ENCODE measurements at regions not wholly inside any gene's neighbourhood (a gene's known extent, or its start where the extent isn't known, plus 50 kb on each side); places are given as distances from the start of the nearest gene placed in this dataset.

DNA sequence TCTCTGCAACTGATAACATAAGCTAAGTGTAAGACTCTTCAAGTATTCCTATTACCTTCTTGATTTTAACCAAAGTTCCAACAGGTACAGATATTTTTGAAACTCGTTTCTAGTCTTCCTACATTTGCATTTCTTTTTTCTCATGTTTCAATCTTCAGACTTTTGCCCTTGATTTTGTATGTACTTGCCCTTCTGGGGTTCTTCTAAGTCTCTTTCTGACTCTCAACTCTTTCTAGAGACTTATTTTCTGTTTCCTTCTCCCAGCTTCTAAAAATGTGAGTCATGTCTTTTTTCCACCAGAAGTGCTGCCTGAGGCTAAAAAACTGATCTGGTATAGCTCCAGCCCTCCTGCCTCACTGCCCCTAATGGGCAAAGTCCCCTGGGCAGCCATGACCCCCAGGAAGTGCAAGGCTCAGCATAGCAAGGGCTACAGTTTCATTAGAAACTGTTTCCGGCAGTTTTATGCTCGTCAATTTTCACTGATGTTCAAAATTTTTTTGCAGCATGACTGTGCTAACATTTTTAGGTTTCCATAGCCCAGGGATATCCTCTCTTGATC is 265.9 kb downstream of the SEC16B start:
- Histone ChIP-seq H3K4me3 (ENCODE audit: low read length, poor library complexity, severe bottlenecking) (no peak overlapping the region), H3K4me1 (ENCODE audit: insufficient read depth, low read length, poor library complexity, severe bottlenecking) (no peaks in the 10 kb centered on the region), H3K9me2 (replicated peaks; ENCODE audit: low read depth, low read length) (no peaks in the 10 kb centered on the region), H3K79me2 (ENCODE audit: insufficient read depth, low read length) (no peaks in the 10 kb centered on the region), H4K20me1 (ENCODE audit: insufficient read depth, low read length, poor library complexity, severe bottlenecking) (no peaks in the 10 kb centered on the region), H3K27me3 (ENCODE audit: insufficient read depth, low read length, poor library complexity, severe bottlenecking) (no peaks in the 10 kb centered on the region), H2AFZ (ENCODE audit: low read length) (no peak overlapping the region), H3K9me3 (ENCODE audit: insufficient read depth, low read depth, low read length) (no peaks in the 10 kb centered on the region), H3F3A (ENCODE audit: low read depth) (no peaks in the 10 kb centered on the region), H3K36me3 (ENCODE audit: insufficient read depth, low read length) (no peaks in the 10 kb centered on the region), H3K4me2 (ENCODE audit: low read depth, low read length, poor library complexity, severe bottlenecking) (no peak overlapping the region), H3K9ac (ENCODE audit: low read depth, low read length, poor library complexity, severe bottlenecking) (no peak overlapping the region)
- TF ChIP-seq, protein P1, sequence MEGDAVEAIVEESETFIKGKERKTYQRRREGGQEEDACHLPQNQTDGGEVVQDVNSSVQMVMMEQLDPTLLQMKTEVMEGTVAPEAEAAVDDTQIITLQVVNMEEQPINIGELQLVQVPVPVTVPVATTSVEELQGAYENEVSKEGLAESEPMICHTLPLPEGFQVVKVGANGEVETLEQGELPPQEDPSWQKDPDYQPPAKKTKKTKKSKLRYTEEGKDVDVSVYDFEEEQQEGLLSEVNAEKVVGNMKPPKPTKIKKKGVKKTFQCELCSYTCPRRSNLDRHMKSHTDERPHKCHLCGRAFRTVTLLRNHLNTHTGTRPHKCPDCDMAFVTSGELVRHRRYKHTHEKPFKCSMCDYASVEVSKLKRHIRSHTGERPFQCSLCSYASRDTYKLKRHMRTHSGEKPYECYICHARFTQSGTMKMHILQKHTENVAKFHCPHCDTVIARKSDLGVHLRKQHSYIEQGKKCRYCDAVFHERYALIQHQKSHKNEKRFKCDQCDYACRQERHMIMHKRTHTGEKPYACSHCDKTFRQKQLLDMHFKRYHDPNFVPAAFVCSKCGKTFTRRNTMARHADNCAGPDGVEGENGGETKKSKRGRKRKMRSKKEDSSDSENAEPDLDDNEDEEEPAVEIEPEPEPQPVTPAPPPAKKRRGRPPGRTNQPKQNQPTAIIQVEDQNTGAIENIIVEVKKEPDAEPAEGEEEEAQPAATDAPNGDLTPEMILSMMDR (conservative IDR thresholded peaks at IDR 0.05; ENCODE audit: low read length), result no peak

DNA sequence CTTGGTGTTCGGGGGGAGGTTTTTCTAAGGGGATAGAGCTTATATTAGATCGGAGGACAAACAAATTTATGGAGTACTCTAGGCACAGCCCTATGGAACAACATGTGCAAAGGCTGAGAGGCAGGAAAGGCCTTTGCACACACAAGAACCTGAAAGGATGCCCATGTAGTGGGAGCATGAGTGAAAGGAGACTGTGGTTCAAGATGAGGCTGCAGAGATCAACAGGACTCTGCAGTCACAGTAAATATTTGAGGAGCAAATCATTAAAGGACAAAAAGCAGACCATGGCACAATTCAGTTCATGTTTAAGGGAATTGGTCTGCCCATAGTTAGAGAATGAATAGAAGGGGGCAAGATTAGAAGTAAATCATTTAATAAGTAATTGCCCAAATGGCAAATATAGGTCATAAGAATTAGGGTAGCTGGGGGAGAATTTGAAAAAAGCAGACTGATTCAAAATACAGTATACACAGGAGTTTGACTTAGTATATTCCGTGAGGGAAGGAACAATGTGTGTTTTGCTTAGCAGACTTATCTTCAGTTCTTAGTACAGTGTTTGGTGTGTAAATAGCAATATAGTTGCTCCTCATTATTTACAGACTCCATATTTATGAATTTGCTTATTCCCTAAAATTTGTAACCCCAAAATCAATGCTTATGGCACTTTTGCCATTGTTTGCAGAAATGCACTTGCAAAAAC is 268.1 kb downstream of the SEC16B start:
- no peak for TF ChIP-seq EZH2phosphoT487 (IDR thresholded peaks at IDR 0.05; ENCODE audit: borderline replicate concordance)
- TF ChIP-seq, protein P1 (conservative IDR thresholded peaks at IDR 0.05; ENCODE audit: low read length), result no peak

DNA sequence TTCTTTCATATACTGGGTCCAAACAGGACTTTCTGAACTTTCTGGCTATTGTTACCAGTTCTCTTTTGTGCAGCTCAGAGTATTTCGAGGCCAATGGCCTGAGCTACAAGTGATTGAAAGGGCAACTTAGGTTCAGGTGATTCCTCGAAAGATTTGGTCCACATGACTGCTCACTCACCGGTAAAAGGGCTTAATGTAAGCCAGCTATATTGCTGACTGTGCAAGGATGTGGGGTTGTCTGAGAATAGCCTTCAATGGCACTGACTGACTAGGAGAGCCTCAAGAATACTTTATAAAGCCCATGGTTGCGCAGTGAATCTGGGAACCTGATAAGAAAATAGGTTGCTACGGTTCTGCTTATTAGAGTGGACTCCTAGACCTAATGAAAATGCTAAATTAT is 269.0 kb downstream of the SEC16B start:
- no peaks in the 10 kb centered on the region for H3K9me2 ChIP-seq (replicated peaks; ENCODE audit: low read depth, low read length)
- no peaks in the 10 kb centered on the region for H3K9me3 ChIP-seq (ENCODE audit: insufficient read depth, low read depth, low read length)
- H3F3A ChIP-seq (ENCODE audit: low read depth), result no peaks in the 10 kb centered on the region
- H4K20me1 ChIP-seq (ENCODE audit: insufficient read depth, low read length, poor library complexity, severe bottlenecking), result no peaks in the 10 kb centered on the region
- TF ChIP-seq EZH2phosphoT487 (IDR thresholded peaks at IDR 0.05; ENCODE audit: borderline replicate concordance), result no peak
- TF ChIP-seq, protein P1 (conservative IDR thresholded peaks at IDR 0.05; ENCODE audit: low read length), result no peak
- H3K4me1 ChIP-seq (ENCODE audit: insufficient read depth, low read length, poor library complexity, severe bottlenecking), result no peaks in the 10 kb centered on the region
- H3K9ac ChIP-seq (ENCODE audit: low read depth, low read length, poor library complexity, severe bottlenecking), result no peak overlapping the region
- no peaks in the 10 kb centered on the region for H3K36me3 ChIP-seq (ENCODE audit: insufficient read depth, low read length)
- no peak overlapping the region for H3K4me2 ChIP-seq (ENCODE audit: low read depth, low read length, poor library complexity, severe bottlenecking)
- H3K4me3 ChIP-seq (ENCODE audit: low read length, poor library complexity, severe bottlenecking), result no peak overlapping the region
- no peak overlapping the region for H2AFZ ChIP-seq (ENCODE audit: low read length)
- no peaks in the 10 kb centered on the region for H3K79me2 ChIP-seq (ENCODE audit: insufficient read depth, low read length)
- no peaks in the 10 kb centered on the region for H3K27me3 ChIP-seq (ENCODE audit: insufficient read depth, low read length, poor library complexity, severe bottlenecking)

More for the DNA sequence above, 268.1 kb downstream of the SEC16B start:
- no peaks in the 10 kb centered on the region for H3F3A ChIP-seq (ENCODE audit: low read depth)
- no peaks in the 10 kb centered on the region for H3K36me3 ChIP-seq (ENCODE audit: insufficient read depth, low read length)
- H3K9me2 ChIP-seq (replicated peaks; ENCODE audit: low read depth, low read length), result no peaks in the 10 kb centered on the region
- H3K4me1 ChIP-seq (ENCODE audit: insufficient read depth, low read length, poor library complexity, severe bottlenecking), result no peaks in the 10 kb centered on the region
- H3K9ac ChIP-seq (ENCODE audit: low read depth, low read length, poor library complexity, severe bottlenecking), result no peak overlapping the region
- no peaks in the 10 kb centered on the region for H3K27me3 ChIP-seq (ENCODE audit: insufficient read depth, low read length, poor library complexity, severe bottlenecking)
- H3K4me2 ChIP-seq (ENCODE audit: low read depth, low read length, poor library complexity, severe bottlenecking), result no peak overlapping the region
- H3K79me2 ChIP-seq (ENCODE audit: insufficient read depth, low read length), result no peaks in the 10 kb centered on the region
- no peaks in the 10 kb centered on the region for H4K20me1 ChIP-seq (ENCODE audit: insufficient read depth, low read length, poor library complexity, severe bottlenecking)
- H3K9me3 ChIP-seq (ENCODE audit: insufficient read depth, low read depth, low read length), result no peaks in the 10 kb centered on the region
- no peak overlapping the region for H3K4me3 ChIP-seq (ENCODE audit: low read length, poor library complexity, severe bottlenecking)
- H2AFZ ChIP-seq (ENCODE audit: low read length), result no peak overlapping the region
